ENCODE measurements at regions not wholly inside any gene's neighbourhood (a gene's known extent, or its start where the extent isn't known, plus 50 kb on each side); places are given as distances from the start of the nearest gene placed in this dataset.

DNA sequence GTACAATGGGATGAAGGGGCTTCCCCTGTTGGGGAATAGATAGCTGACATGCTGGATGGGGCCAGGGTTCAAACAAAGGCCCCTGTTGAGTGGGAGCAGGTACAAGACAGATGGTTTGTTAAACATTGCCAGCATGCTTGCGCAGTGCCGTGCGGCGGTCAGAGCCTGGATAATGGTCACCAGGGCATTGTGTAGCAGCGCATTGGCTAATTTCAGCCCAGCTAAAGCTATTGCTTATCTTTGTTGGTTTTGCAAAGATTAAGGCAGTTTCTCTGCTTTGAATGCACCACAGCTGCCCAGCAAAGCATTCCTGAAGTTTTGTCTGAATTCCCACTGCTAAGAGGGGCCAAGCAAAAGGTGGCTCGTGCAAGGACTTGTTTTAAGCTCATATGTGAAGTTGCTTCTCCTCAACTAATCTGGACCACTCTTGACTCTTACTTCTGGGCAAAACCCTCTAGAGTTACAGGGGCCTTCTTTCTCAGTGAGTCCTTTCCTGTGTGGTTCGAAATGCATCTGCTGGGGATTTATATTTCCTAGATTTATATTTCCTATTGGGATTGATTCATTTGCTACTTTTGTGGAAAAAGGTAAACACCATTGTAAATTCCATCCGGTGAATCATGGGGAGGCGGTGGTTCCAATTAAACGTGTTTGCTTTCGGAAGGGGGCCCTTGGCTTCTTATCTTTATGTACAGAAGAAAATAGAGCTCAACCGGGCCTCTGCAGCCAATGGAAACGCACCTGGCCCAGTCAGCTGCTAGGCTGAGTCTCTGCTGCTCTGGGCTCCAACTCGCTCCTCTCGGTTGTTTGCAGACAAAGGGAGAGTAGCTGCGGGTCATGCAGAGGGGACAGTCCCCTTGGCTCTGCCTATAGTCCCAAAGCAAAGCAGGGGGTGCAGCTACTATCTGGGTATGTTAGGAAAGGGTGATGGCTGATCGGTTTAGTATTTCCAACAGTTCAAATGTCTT lies 72.1 kb downstream of the FOXA2 start:
- TF ChIP-seq, protein P1, sequence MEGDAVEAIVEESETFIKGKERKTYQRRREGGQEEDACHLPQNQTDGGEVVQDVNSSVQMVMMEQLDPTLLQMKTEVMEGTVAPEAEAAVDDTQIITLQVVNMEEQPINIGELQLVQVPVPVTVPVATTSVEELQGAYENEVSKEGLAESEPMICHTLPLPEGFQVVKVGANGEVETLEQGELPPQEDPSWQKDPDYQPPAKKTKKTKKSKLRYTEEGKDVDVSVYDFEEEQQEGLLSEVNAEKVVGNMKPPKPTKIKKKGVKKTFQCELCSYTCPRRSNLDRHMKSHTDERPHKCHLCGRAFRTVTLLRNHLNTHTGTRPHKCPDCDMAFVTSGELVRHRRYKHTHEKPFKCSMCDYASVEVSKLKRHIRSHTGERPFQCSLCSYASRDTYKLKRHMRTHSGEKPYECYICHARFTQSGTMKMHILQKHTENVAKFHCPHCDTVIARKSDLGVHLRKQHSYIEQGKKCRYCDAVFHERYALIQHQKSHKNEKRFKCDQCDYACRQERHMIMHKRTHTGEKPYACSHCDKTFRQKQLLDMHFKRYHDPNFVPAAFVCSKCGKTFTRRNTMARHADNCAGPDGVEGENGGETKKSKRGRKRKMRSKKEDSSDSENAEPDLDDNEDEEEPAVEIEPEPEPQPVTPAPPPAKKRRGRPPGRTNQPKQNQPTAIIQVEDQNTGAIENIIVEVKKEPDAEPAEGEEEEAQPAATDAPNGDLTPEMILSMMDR (IDR thresholded peaks at IDR 0.05): no peak
- no peak for TF ChIP-seq POLR2A (IDR thresholded peaks at IDR 0.05)
